Osteoblast (primary cell): ENCODE measurements at regions not wholly inside any gene's neighbourhood (a gene's known extent, or its start where the extent isn't known, plus 50 kb on each side); places are given as distances from the start of the nearest gene placed in this dataset.

Experiments used
- DNase-seq: peaks from one replicate; pipeline ENCODE4 v3.0.0; 2011; ENCODE audit warnings: low spot score, mixed read lengths; ENCODE audit not compliant: insufficient read length; ENCODE audit errors: missing footprints
- H2AFZ ChIP-seq: 2 replicates; pipeline ENCODE4 v1.6.0; 2011; ENCODE audit warnings: mild to moderate bottlenecking, low read length
- H3K27ac ChIP-seq: 2 replicates; pipeline ENCODE4 v1.5.1; 2011; ENCODE audit warnings: mild to moderate bottlenecking, low read depth, low read length, moderate library complexity
- H3K27me3 ChIP-seq: 2 replicates; pipeline ENCODE4 v1.6.0; 2012; ENCODE audit warnings: mild to moderate bottlenecking, control low read depth, inconsistent platforms, low read length, moderate library complexity; ENCODE audit not compliant: insufficient read depth
- H3K36me3 ChIP-seq: 2 replicates; pipeline ENCODE4 v1.5.1; 2011; ENCODE audit warnings: mild to moderate bottlenecking, low read length, control low read depth, moderate library complexity; ENCODE audit not compliant: insufficient read depth
- H3K4me1 ChIP-seq: 2 replicates; pipeline ENCODE4 v1.5.1; 2011; ENCODE audit warnings: mild to moderate bottlenecking, low read length, control low read depth, moderate library complexity; ENCODE audit not compliant: insufficient read depth
- H3K4me2 ChIP-seq: 2 replicates; pipeline ENCODE4 v1.6.0; 2011; ENCODE audit warnings: mild to moderate bottlenecking, low read length; ENCODE audit not compliant: insufficient read depth
- H3K4me3 ChIP-seq: fragments of 200-600 bp; sonication (generic); 3 replicates; pipeline ENCODE4 v1.5.1; 2012; ENCODE audit warnings: mild to moderate bottlenecking, low read length, inconsistent platforms; ENCODE audit not compliant: insufficient read depth
- H3K79me2 ChIP-seq: 2 replicates; pipeline ENCODE4 v1.6.0; 2012; ENCODE audit warnings: mild to moderate bottlenecking, low read length, control low read depth, inconsistent platforms; ENCODE audit not compliant: insufficient read depth
- H3K9me3 ChIP-seq: 2 replicates; pipeline ENCODE4 v1.5.1; 2011; ENCODE audit warnings: low read depth, low read length, control low read depth
- H4K20me1 ChIP-seq: 2 replicates; pipeline ENCODE4 v1.6.0; 2012; ENCODE audit warnings: mild to moderate bottlenecking, low read length, control low read depth; ENCODE audit not compliant: insufficient read depth
- TF ChIP-seq, protein P1 (sequence below): IDR thresholded peaks from 2 replicates; pipeline ENCODE4 v1.5.1; 2011; ENCODE audit warnings: mild to moderate bottlenecking, low read depth, low read length, moderate library complexity; ENCODE audit errors: extremely low read depth

DNA sequence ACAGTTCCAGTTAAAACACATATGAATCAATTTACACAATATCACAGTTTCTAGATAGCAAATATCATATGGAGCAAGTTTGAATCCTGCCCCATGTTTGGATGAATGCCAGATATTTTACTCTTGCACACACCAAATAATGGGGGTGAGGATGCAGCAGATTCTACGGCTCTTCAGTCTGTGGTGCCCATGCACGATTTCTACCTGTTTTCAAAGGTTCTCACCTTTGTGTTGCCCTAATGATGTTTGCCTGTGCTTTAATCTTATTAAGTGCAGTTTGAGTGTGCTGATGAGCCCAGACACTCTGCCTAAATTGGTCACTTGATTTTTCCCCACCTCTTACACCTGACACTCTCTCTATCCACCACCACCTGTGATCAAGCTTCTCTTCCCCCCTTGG lies 119.6 kb downstream of the NPY start:
- Histone ChIP-seq H2AFZ (no peak overlapping the region), H3K9me3 (no peaks in the 10 kb centered on the region), H3K27me3 (no peaks in the 10 kb centered on the region), H3K4me1 (no peaks in the 10 kb centered on the region), H3K4me3 (no peak overlapping the region), H3K27ac (no peak overlapping the region), H3K4me2 (no peak overlapping the region), H3K79me2 (no peaks in the 10 kb centered on the region), H3K36me3 (no peaks in the 10 kb centered on the region), H4K20me1 (no peaks in the 10 kb centered on the region)
- no peak for DNase-seq
- TF ChIP-seq, protein P1, sequence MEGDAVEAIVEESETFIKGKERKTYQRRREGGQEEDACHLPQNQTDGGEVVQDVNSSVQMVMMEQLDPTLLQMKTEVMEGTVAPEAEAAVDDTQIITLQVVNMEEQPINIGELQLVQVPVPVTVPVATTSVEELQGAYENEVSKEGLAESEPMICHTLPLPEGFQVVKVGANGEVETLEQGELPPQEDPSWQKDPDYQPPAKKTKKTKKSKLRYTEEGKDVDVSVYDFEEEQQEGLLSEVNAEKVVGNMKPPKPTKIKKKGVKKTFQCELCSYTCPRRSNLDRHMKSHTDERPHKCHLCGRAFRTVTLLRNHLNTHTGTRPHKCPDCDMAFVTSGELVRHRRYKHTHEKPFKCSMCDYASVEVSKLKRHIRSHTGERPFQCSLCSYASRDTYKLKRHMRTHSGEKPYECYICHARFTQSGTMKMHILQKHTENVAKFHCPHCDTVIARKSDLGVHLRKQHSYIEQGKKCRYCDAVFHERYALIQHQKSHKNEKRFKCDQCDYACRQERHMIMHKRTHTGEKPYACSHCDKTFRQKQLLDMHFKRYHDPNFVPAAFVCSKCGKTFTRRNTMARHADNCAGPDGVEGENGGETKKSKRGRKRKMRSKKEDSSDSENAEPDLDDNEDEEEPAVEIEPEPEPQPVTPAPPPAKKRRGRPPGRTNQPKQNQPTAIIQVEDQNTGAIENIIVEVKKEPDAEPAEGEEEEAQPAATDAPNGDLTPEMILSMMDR = no peak

DNA sequence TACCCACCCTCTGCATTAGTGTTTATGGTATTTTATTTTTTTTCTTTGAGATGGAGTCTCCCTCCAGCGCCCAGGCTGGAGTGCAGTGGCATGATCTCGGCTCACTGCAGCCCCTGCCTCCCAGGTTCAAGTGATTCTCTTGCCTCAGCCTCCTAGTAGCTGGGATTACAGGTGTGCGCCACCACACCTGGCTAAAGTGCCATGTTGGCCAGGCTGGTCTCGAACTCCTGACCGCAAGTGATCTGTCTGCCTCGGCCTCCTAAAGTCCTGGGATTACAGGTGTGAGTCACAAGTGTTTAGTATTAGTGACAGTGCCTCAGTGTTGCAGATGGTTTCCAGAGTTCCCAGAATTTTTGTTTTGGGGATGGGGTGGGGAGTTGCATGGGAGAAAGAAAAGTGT lies 120.3 kb downstream of the NPY start:
- H3K4me2 ChIP-seq = no peak overlapping the region
- no peak overlapping the region for H3K4me3 ChIP-seq
- H3K27ac ChIP-seq = no peak overlapping the region
- no peaks in the 10 kb centered on the region for H4K20me1 ChIP-seq
- no peak overlapping the region for H2AFZ ChIP-seq
- H3K79me2 ChIP-seq = no peaks in the 10 kb centered on the region
- H3K9me3 ChIP-seq = no peaks in the 10 kb centered on the region
- H3K4me1 ChIP-seq = no peaks in the 10 kb centered on the region
- no peaks in the 10 kb centered on the region for H3K36me3 ChIP-seq
- no peak for DNase-seq
- H3K27me3 ChIP-seq = no peaks in the 10 kb centered on the region
- TF ChIP-seq, protein P1 = no peak

DNA sequence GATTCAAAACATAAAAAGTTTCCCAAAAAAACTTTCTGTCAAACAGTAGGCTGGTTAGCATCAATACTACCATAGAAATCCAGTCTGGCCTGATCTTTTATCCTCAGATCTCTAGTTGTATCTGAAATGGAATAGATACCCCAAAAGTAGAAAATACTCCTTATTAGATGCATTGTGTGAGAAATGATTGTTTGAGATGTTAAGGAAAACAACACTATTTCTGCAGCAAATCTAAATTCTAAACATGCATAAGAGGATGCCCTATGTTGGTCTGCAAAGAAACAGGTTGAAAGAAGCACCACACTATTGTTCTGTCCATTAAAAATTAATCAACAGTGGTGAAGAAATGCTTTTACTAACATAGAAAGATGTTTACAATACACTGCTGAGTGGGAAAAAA lies 121.0 kb downstream of the NPY start:
- no peak for DNase-seq
- no peaks in the 10 kb centered on the region for H3K36me3 ChIP-seq
- no peak overlapping the region for H3K4me2 ChIP-seq
- no peak overlapping the region for H3K4me3 ChIP-seq
- H3K27me3 ChIP-seq = no peaks in the 10 kb centered on the region
- TF ChIP-seq, protein P1 = no peak
- H3K9me3 ChIP-seq = no peaks in the 10 kb centered on the region
- no peaks in the 10 kb centered on the region for H3K4me1 ChIP-seq
- H3K79me2 ChIP-seq = no peaks in the 10 kb centered on the region
- H2AFZ ChIP-seq = no peak overlapping the region
- H4K20me1 ChIP-seq = no peaks in the 10 kb centered on the region
- H3K27ac ChIP-seq = no peak overlapping the region

DNA sequence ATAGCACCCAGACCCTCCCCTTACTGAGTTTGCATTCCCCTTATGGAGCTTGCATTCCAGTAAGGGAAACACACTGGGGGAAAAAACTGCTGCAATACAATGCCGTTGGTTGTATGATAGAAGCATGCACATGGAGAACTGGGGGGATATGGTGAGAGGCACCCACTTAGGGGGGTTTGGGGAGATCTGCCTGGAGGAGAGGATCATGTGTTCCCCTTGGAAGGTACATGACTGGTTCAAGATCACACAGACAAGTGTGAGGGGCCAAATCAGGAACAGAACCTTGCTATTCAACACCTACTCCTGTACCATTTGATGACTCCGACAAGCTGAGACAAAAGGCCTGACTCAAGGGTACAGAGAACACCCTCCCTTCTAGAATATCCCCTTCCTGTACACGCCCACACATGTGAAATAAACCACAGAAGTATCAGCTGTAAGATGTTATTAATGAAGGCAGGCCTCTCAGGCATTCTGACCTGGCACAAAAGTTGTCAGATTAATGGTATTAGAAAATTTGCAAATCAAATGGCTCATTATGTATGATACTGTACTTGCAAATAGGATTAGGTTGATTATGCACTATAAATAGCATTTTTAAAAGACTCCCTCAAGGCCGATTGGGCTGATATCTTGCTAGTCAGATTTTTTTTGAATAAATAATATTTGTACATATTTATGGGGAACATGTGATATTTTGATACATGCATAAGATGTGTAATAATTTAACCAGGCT lies 122.2 kb downstream of the NPY start:
- no peaks in the 10 kb centered on the region for H3K4me1 ChIP-seq
- no peak for DNase-seq
- no peak overlapping the region for H3K27ac ChIP-seq
- TF ChIP-seq, protein P1 = no peak
- H3K27me3 ChIP-seq = no peaks in the 10 kb centered on the region
- H3K4me3 ChIP-seq = no peak overlapping the region
- no peaks in the 10 kb centered on the region for H4K20me1 ChIP-seq
- no peaks in the 10 kb centered on the region for H3K9me3 ChIP-seq
- no peak overlapping the region for H2AFZ ChIP-seq
- H3K4me2 ChIP-seq = no peak overlapping the region
- H3K79me2 ChIP-seq = no peaks in the 10 kb centered on the region
- no peaks in the 10 kb centered on the region for H3K36me3 ChIP-seq
